ENCODE measurements at regions not wholly inside any gene's neighbourhood (a gene's known extent, or its start where the extent isn't known, plus 50 kb on each side); places are given as distances from the start of the nearest gene placed in this dataset.

- TF ChIP-seq ZSCAN18 (CRISPR knock-in tag; IDR thresholded peaks at IDR 0.05) = no peak
- no peak for TF ChIP-seq USF1 (CRISPR knock-in tag; IDR thresholded peaks at IDR 0.05)
- no peak for TF ChIP-seq FOXJ3 (CRISPR knock-in tag; IDR thresholded peaks at IDR 0.05; ENCODE audit: borderline replicate concordance)
Observed at GRCh38 chr6:129932321-129932720, 71.2 kb upstream of the TMEM244 start (continued).

GRCh38 chr6:129929433-129929832 is 68.3 kb upstream of the TMEM244 start:
- ATAC-seq (no peak), DNase-seq (ENCODE audit: low spot score) (no peak)
- no peak overlapping the region for H3K27ac Mint-ChIP-seq
- H3K27me3 Mint-ChIP-seq (ENCODE audit: low read depth) = no peaks in the 10 kb centered on the region
- no peaks in the 10 kb centered on the region for H3K4me1 Mint-ChIP-seq
- H3K36me3 Mint-ChIP-seq = no peaks in the 10 kb centered on the region
- TF ChIP-seq GRHL2 (CRISPR knock-in tag; IDR thresholded peaks at IDR 0.05; ENCODE audit: insufficient replicate concordance, severe bottlenecking) (no peak), ESRRA (CRISPR knock-in tag; IDR thresholded peaks at IDR 0.05; ENCODE audit: borderline replicate concordance) (no peak), RORB (CRISPR knock-in tag; IDR thresholded peaks at IDR 0.05) (no peak), ARID4B (CRISPR knock-in tag; IDR thresholded peaks at IDR 0.05; ENCODE audit: borderline replicate concordance) (no peak), MLX (CRISPR knock-in tag; IDR thresholded peaks at IDR 0.05) (no peak)
- ChIA-PET POLR2A (interaction anchor here (0.6 kb wide), 1 partner anchor 31 kb away, joined by 3 read pairs; no protein-coding TSS in a partner anchor), CTCF (interaction anchor here (1.5 kb wide), 1 partner anchor 92 kb away, joined by 4 read pairs; no protein-coding TSS in a partner anchor)
- no peak overlapping the region for H3K4me3 Mint-ChIP-seq
- no peaks in the 10 kb centered on the region for H3K9me3 Mint-ChIP-seq

- CTCF ChIA-PET = no interaction called here
- no peaks in the 10 kb centered on the region for H3K9me3 Mint-ChIP-seq
- no peaks in the 10 kb centered on the region for H3K36me3 Mint-ChIP-seq
- no peak for ATAC-seq
- H3K4me1 Mint-ChIP-seq = no peaks in the 10 kb centered on the region
- H3K27me3 Mint-ChIP-seq (ENCODE audit: low read depth) = no peaks in the 10 kb centered on the region
- POLR2A ChIA-PET = no interaction called here
- no peak overlapping the region for H3K27ac Mint-ChIP-seq
- H3K4me3 Mint-ChIP-seq = no peak overlapping the region
- DNase-seq (ENCODE audit: low spot score) = no peak
- TF ChIP-seq NR3C1 (CRISPR knock-in tag; conservative IDR thresholded peaks at IDR 0.05; ENCODE audit: low read depth) (no peak), ZNF138 (CRISPR knock-in tag; conservative IDR thresholded peaks at IDR 0.05) (no peak), ELF4 (CRISPR knock-in tag; IDR thresholded peaks at IDR 0.05; ENCODE audit: low read depth) (no peak), JAZF1 (CRISPR knock-in tag; IDR thresholded peaks at IDR 0.05) (no peak), ZNF416 (CRISPR knock-in tag; IDR thresholded peaks at IDR 0.05) (no peak), EMX1 (CRISPR knock-in tag; IDR thresholded peaks at IDR 0.05) (no peak), CTCF (IDR thresholded peaks at IDR 0.05) (no peak), ZNF532 (CRISPR knock-in tag; IDR thresholded peaks at IDR 0.05; ENCODE audit: borderline replicate concordance) (no peak), ATF6 (CRISPR knock-in tag; IDR thresholded peaks at IDR 0.05) (no peak)
Observed at GRCh38 chr6:129923530-129924250, 62.6 kb upstream of the TMEM244 start.

Measured in WTC11 (cell line).